ENCODE measurements at regions not wholly inside any gene's neighbourhood (a gene's known extent, or its start where the extent isn't known, plus 50 kb on each side); places are given as distances from the start of the nearest gene placed in this dataset.

DNA sequence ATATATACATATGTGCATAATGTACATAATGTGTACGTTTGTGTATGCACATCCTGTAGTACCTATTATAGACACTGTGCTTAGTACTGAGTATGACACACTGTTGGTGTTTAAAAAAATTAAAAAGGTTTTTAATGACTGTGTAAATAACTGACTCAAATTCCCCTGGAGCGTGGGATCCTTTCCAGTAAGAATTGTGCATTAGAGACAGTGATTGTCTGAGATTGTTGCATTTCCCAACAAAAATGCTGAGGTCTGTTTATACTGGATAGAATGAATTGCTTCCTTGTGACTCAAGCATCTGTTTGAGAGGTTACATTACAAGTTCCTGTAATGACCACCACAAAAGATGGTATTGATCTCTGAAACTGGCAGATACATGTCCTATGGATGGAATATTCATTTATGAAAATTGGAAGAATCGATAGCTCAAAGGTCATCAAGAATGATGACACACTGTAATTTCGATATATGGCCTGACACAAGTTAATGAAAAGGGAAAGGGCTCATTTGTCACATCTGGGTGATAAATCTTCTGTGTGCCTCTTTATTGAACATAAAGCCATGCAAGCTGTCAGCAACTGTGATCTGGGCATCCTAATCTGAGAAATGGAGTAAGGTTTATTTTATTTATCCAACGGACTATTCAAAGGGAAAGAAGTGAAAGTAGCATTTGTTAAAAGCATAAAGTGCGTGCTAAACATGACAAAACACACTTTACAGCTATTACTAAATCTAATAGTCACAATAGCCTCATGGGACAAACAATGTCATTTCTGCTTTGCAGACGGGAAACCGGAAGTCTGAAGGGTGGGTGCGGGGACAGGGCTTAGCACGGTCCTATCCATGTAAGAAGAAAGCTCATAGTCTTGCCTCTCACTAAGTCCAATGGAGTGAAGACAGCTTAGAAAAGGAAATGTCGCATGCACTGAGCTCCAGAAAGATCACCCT, 228.8 kb downstream of the CDH11 start:
- Histone ChIP-seq H3K4me3 (ENCODE audit: low read length) (no peak overlapping the region), H3K9me3 (ENCODE audit: control insufficient read depth, low read length) (no peaks in the 10 kb centered on the region), H3K9ac (ENCODE audit: low read length) (no peak overlapping the region)

DNA sequence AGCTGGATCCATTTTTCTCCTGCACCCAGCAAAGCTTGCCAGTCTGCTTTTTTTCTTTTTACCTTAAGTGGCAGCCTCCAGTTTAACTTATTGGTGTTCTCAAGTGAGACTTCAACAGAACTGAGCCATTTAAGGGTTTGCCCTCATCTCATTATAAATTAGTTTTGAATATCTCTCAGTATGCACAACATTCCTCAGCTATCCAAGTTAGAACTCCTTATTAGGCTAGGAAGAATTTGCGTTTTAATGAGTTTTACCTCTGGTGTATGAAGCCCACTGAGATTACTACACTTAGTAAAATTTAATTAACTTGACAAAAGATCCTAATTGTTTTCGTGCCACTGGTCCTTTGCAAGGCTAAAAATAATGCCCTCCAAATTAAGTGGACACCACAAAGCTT, 232.4 kb downstream of the CDH11 start:
- Histone ChIP-seq H3K27me3 (ENCODE audit: control insufficient read depth, insufficient read depth, low read length) (no peaks in the 10 kb centered on the region), H3K36me3 (ENCODE audit: control insufficient read depth, insufficient read depth, low read length) (no peaks in the 10 kb centered on the region), H3K9me3 (ENCODE audit: control insufficient read depth, low read length) (no peaks in the 10 kb centered on the region), H3K9ac (ENCODE audit: low read length) (no peak overlapping the region), H3K4me1 (ENCODE audit: control insufficient read depth, insufficient read depth, low read length) (no peaks in the 10 kb centered on the region), H3K4me3 (ENCODE audit: low read length) (no peak overlapping the region)

More for the DNA sequence above, 228.8 kb downstream of the CDH11 start:
- H3K4me1 ChIP-seq (ENCODE audit: control insufficient read depth, insufficient read depth, low read length): no peaks in the 10 kb centered on the region
- no peaks in the 10 kb centered on the region for H3K27me3 ChIP-seq (ENCODE audit: control insufficient read depth, insufficient read depth, low read length)
- H3K36me3 ChIP-seq (ENCODE audit: control insufficient read depth, insufficient read depth, low read length): no peaks in the 10 kb centered on the region

DNA sequence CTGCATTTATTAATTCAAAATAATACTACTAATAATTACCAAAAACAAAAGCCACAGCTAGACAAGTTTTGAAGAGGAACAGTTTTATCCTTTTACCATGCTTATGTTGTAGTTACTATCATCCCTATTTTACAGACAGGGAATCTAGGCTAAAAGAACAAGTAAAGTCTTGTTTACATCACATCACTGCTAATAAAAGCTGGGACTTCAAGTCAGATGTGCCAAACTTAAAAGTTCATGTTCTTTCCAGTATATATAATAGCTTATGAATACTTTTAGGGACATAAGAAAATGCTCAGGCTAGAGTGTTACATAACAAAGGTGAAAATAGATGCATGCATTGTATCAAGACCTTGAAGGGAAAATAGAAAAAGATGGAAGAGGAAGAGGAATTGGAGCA, 234.2 kb downstream of the CDH11 start:
- Histone ChIP-seq H3K4me3 (ENCODE audit: low read length) (no peak overlapping the region), H3K36me3 (ENCODE audit: control insufficient read depth, insufficient read depth, low read length) (no peaks in the 10 kb centered on the region), H3K4me1 (ENCODE audit: control insufficient read depth, insufficient read depth, low read length) (no peaks in the 10 kb centered on the region), H3K9ac (ENCODE audit: low read length) (no peak overlapping the region), H3K27me3 (ENCODE audit: control insufficient read depth, insufficient read depth, low read length) (no peaks in the 10 kb centered on the region), H3K9me3 (ENCODE audit: control insufficient read depth, low read length) (no peaks in the 10 kb centered on the region)

DNA sequence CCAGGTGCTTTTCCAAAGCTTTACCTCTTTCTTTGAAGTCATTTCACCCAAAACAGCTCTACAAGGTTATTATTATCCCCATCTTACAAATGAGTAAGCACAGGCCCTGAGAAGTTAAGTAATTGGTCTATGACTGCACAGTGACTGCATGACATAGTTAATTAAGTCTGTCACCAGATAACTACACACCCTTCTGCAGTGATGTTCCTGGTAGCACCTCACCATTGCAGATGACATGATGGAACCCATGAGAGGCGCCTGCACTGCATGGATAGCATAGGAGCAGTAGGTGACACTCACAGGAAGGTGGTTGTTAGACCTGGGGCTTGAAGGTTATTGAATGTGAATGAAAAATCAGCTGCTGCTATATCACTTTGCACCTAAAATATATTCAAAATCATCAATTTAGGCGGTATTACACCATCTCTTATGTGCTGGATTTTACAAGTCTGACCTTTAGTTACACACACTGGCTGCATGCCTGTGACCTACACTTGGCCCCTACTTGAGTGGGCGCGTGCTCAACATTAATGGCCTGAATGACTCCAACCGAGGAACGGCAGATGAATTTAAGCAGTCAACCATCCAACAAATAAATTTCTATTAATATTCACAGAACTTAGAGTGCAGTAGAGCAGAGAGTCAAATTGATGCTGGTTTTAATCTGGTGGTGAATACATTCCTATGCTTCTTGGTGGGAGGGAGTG, 239.6 kb downstream of the CDH11 start:
- H3K9me3 ChIP-seq (ENCODE audit: control insufficient read depth, low read length): no peaks in the 10 kb centered on the region

DNA sequence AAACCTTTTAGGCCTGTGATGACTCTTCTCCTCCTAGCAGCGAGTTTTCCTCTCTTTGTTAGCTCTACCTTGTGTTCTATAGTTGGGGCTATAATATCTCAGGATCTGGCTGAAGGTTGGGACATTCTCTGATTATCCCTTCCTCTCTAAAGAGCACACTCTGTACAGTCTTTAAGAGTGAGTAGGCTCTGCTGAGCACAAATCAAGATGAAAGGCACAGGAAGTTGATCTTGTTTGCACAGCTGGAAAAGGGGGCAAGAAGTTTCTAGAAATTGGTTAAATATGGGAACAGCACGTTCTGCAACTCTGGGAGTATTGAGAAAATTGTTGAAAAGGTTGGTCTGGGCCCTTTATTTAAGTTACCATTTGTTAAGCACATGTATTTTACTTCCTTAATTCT, 240.9 kb downstream of the CDH11 start:
- Histone ChIP-seq H3K4me1 (ENCODE audit: control insufficient read depth, insufficient read depth, low read length) (no peaks in the 10 kb centered on the region), H3K9ac (ENCODE audit: low read length) (no peak overlapping the region), H3K27me3 (ENCODE audit: control insufficient read depth, insufficient read depth, low read length) (no peaks in the 10 kb centered on the region), H3K4me3 (ENCODE audit: low read length) (no peak overlapping the region), H3K9me3 (ENCODE audit: control insufficient read depth, low read length) (no peaks in the 10 kb centered on the region), H3K36me3 (ENCODE audit: control insufficient read depth, insufficient read depth, low read length) (no peaks in the 10 kb centered on the region)

More for the DNA sequence above, 239.6 kb downstream of the CDH11 start:
- Histone ChIP-seq H3K36me3 (ENCODE audit: control insufficient read depth, insufficient read depth, low read length) (no peaks in the 10 kb centered on the region), H3K4me1 (ENCODE audit: control insufficient read depth, insufficient read depth, low read length) (no peaks in the 10 kb centered on the region), H3K27me3 (ENCODE audit: control insufficient read depth, insufficient read depth, low read length) (no peaks in the 10 kb centered on the region), H3K9ac (ENCODE audit: low read length) (no peak overlapping the region), H3K4me3 (ENCODE audit: low read length) (no peak overlapping the region)

DNA sequence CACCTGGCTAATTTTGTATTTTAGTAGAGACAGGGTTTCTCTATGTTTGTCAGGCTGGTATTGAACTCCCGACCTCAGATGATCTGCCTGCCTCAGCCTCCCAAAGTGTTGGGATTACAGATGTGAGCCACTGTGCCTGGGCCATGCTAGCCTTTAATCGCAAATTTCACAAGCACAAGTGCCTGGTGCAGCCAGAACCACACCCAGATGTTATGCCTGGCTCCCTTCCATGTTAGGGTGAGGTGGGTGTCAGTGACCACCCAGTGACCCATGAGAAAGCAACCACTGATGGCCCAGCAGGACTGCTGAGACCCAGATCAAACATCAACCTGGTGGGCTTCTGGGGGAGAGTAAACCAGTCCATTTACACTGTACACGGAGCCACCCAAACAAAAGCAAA, 241.9 kb downstream of the CDH11 start:
- H3K9me3 ChIP-seq (ENCODE audit: control insufficient read depth, low read length): no peaks in the 10 kb centered on the region
- no peak overlapping the region for H3K9ac ChIP-seq (ENCODE audit: low read length)
- no peaks in the 10 kb centered on the region for H3K36me3 ChIP-seq (ENCODE audit: control insufficient read depth, insufficient read depth, low read length)
- H3K4me1 ChIP-seq (ENCODE audit: control insufficient read depth, insufficient read depth, low read length): no peaks in the 10 kb centered on the region
- no peak overlapping the region for H3K4me3 ChIP-seq (ENCODE audit: low read length)
- no peaks in the 10 kb centered on the region for H3K27me3 ChIP-seq (ENCODE audit: control insufficient read depth, insufficient read depth, low read length)

DNA sequence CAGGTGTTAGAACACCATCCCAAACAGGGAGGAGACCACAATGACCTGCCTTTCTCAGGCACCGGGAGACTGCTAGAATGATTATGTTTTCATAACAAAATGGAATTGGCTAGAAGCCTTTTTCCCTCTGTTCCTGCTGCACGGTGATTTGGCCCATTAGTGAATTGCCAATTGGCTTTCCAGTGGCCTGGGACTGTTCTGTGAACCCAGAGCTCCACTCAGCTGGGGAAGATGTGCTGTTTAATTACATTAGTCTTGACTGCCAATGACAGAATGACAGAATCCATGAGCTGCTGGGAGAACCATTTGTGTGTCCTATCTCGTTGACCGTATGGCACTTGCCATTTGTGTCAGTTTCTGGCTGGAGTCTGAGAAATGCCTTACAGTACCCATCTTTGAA, 242.9 kb downstream of the CDH11 start:
- Histone ChIP-seq H3K9ac (ENCODE audit: low read length) (no peak overlapping the region), H3K4me1 (ENCODE audit: control insufficient read depth, insufficient read depth, low read length) (no peaks in the 10 kb centered on the region), H3K9me3 (ENCODE audit: control insufficient read depth, low read length) (no peaks in the 10 kb centered on the region), H3K27me3 (ENCODE audit: control insufficient read depth, insufficient read depth, low read length) (no peaks in the 10 kb centered on the region), H3K4me3 (ENCODE audit: low read length) (no peak overlapping the region), H3K36me3 (ENCODE audit: control insufficient read depth, insufficient read depth, low read length) (no peaks in the 10 kb centered on the region)

DNA sequence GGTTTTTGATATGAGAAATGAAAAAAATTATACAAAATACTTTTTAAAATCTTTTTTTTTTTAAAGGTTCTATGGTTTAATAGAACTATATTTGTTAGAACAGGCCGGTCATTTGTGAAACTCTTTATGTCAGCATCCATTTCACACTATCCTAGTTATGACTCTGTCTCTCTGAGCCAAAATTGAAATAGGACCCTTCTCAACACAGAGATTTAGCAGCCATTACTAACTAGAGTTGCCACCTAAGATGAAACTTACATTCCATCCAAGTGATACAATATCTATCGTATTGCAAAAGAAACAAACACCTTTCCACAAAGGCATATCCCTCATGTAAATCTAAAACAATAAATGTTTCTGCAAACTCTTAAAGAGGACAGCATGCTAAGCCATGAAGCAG, 249.8 kb downstream of the CDH11 start:
- no peak overlapping the region for H3K9ac ChIP-seq (ENCODE audit: low read length)
- H3K4me3 ChIP-seq (ENCODE audit: low read length): no peak overlapping the region
- no peaks in the 10 kb centered on the region for H3K9me3 ChIP-seq (ENCODE audit: control insufficient read depth, low read length)
- H3K36me3 ChIP-seq (ENCODE audit: control insufficient read depth, insufficient read depth, low read length): no peaks in the 10 kb centered on the region
- no peaks in the 10 kb centered on the region for H3K4me1 ChIP-seq (ENCODE audit: control insufficient read depth, insufficient read depth, low read length)
- H3K27me3 ChIP-seq (ENCODE audit: control insufficient read depth, insufficient read depth, low read length): no peaks in the 10 kb centered on the region

DNA sequence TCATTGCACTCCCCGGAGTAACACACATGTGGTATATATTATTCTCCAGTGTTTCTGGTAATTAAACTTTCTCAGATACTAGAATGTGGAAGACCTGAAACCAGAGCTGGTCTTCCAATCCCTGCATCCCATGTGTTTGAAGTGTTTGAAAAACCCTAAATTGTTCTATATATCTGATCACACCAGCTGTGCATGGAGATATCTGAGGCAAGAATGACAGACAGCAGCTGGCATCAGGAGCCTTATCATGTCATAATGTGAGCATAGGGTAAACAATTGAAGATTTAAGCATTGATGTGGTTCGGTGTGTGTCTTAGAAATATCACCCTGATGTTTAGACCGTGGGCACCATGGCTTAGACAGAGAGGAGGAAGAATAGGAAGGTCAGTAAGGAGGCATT, 251.0 kb downstream of the CDH11 start:
- Histone ChIP-seq H3K36me3 (ENCODE audit: control insufficient read depth, insufficient read depth, low read length) (no peaks in the 10 kb centered on the region), H3K4me1 (ENCODE audit: control insufficient read depth, insufficient read depth, low read length) (no peaks in the 10 kb centered on the region), H3K27me3 (ENCODE audit: control insufficient read depth, insufficient read depth, low read length) (no peaks in the 10 kb centered on the region), H3K9me3 (ENCODE audit: control insufficient read depth, low read length) (no peaks in the 10 kb centered on the region), H3K9ac (ENCODE audit: low read length) (no peak overlapping the region), H3K4me3 (ENCODE audit: low read length) (no peak overlapping the region)

DNA sequence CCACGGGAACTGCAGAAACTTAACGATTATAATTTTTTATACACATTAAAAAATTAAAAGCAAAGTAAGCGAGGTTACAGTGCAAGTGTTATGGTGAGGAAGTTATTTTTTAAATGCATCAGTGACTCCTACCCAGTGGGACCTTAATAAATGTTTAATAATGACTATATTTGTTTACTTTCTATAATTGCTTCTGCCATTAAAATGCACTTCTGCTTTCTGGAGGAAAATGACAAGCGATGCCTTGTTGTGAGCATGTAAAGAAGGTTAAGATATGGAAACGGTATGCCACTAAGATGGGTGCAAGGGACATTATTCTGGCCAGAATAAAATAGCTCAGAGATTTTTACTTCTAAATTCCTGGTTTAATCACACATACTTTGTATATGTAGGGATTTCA, 252.1 kb downstream of the CDH11 start:
- no peak overlapping the region for H3K9ac ChIP-seq (ENCODE audit: low read length)
- no peaks in the 10 kb centered on the region for H3K9me3 ChIP-seq (ENCODE audit: control insufficient read depth, low read length)

DNA sequence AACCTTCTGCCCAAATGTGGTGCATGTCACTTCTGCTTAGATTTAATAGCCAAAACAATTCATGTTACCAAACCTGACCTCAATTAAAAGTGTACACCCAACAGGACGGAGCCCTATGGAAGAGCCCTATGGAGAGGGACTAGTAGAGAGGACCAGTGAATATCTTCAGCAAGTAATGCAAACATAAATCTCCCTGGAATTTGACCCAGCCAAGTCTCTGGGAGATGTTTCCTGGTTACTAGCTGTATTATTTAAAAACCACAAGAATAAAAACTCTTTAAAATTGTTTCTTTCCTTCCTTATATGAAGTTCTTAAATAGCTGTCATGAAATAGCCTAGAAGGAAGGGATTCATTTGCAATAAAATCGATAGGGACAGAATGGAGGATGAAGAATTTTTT, 255.8 kb downstream of the CDH11 start:
- H3K27me3 ChIP-seq (ENCODE audit: control insufficient read depth, insufficient read depth, low read length): no peaks in the 10 kb centered on the region
- no peak overlapping the region for H3K4me3 ChIP-seq (ENCODE audit: low read length)
- no peak overlapping the region for H3K9ac ChIP-seq (ENCODE audit: low read length)
- no peaks in the 10 kb centered on the region for H3K9me3 ChIP-seq (ENCODE audit: control insufficient read depth, low read length)
- no peaks in the 10 kb centered on the region for H3K4me1 ChIP-seq (ENCODE audit: control insufficient read depth, insufficient read depth, low read length)
- no peaks in the 10 kb centered on the region for H3K36me3 ChIP-seq (ENCODE audit: control insufficient read depth, insufficient read depth, low read length)

More for the DNA sequence above, 252.1 kb downstream of the CDH11 start:
- H3K27me3 ChIP-seq (ENCODE audit: control insufficient read depth, insufficient read depth, low read length): no peaks in the 10 kb centered on the region
- H3K4me1 ChIP-seq (ENCODE audit: control insufficient read depth, insufficient read depth, low read length): no peaks in the 10 kb centered on the region
- no peaks in the 10 kb centered on the region for H3K36me3 ChIP-seq (ENCODE audit: control insufficient read depth, insufficient read depth, low read length)
- H3K4me3 ChIP-seq (ENCODE audit: low read length): no peak overlapping the region

DNA sequence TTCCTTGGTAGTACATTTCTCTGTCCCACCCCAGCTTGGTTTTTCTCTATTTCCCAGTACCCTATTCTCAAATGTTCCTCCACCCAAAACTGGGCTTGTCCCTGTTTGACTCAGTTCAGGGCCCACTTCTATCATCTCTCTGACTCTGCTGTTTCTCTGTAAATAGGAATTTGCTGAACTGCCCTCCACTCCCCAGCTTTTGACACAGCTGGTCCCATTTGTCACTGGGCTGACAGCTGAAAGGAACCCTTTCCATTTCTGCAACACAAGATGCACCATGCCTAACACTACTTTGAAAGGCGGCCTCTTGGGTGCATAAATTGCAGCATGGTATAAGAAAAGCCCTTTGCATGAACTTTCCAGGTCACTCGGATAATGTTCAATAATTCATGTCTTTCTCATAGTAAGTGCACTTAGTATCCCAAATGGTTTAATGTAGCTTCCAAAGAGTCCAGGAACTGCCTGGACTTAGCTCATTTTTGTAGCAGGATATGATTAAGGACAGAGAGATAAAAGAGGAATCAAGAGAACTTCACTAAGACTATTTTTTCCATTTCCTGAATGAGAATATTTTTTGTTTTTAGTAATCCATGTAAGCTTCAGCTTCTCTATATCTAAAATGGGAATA, 256.7 kb downstream of the CDH11 start:
- Histone ChIP-seq H3K9me3 (ENCODE audit: control insufficient read depth, low read length) (no peaks in the 10 kb centered on the region), H3K36me3 (ENCODE audit: control insufficient read depth, insufficient read depth, low read length) (no peaks in the 10 kb centered on the region), H3K9ac (ENCODE audit: low read length) (no peak overlapping the region), H3K4me1 (ENCODE audit: control insufficient read depth, insufficient read depth, low read length) (no peaks in the 10 kb centered on the region), H3K27me3 (ENCODE audit: control insufficient read depth, insufficient read depth, low read length) (no peaks in the 10 kb centered on the region), H3K4me3 (ENCODE audit: low read length) (no peak overlapping the region)

Data from mucosa of stomach (tissue), 1 donor.